ENCODE measurements at regions not wholly inside any gene's neighbourhood (a gene's known extent, or its start where the extent isn't known, plus 50 kb on each side); places are given as distances from the start of the nearest gene placed in this dataset.

- WGBS, 2 donors (ENCODE audit: low coverage in 1 of 2): 39 to 43% methylated on average over 4 of the region's 4 CpGs
- H3K9me3 ChIP-seq: no peaks in the 10 kb centered on the region
- H3K36me3 ChIP-seq: no peaks in the 10 kb centered on the region
- no peaks in the 10 kb centered on the region for H3K4me1 ChIP-seq
- no peaks in the 10 kb centered on the region for H3K27me3 ChIP-seq
- no peak for ATAC-seq
- TF ChIP-seq, protein P1, sequence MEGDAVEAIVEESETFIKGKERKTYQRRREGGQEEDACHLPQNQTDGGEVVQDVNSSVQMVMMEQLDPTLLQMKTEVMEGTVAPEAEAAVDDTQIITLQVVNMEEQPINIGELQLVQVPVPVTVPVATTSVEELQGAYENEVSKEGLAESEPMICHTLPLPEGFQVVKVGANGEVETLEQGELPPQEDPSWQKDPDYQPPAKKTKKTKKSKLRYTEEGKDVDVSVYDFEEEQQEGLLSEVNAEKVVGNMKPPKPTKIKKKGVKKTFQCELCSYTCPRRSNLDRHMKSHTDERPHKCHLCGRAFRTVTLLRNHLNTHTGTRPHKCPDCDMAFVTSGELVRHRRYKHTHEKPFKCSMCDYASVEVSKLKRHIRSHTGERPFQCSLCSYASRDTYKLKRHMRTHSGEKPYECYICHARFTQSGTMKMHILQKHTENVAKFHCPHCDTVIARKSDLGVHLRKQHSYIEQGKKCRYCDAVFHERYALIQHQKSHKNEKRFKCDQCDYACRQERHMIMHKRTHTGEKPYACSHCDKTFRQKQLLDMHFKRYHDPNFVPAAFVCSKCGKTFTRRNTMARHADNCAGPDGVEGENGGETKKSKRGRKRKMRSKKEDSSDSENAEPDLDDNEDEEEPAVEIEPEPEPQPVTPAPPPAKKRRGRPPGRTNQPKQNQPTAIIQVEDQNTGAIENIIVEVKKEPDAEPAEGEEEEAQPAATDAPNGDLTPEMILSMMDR (IDR thresholded peaks at IDR 0.05): no peak
- TF ChIP-seq POLR2A (IDR thresholded peaks at IDR 0.05): no peak
- no peak overlapping the region for H3K4me3 ChIP-seq
- no peak overlapping the region for H3K27ac ChIP-seq
These were observed 121.6 kb downstream of the TLR4 start for GRCh38 chr9:117825609-117826347.

DNA sequence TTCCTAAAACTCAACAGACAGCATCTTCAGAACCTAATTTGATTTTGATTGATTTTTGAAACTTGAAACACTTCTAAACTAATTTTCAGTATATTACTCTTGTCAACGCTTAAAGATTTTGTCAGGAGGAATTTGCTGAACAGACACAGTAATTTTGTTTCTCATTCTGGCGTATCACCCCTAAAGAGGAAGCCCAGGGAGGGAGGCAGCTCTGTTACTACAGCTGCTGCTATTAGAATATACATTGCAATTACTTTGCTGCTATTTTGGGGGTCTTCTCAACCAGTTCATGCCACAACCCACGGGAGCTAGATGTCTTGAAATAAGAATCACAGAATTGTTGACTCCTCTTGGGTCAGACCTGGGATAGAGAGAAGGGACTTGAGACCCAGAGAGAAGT is 122.6 kb downstream of the TLR4 start:
- TF ChIP-seq EP300 (IDR thresholded peaks at IDR 0.05) (no peak), POLR2AphosphoS5 (IDR thresholded peaks at IDR 0.05) (no peak), POLR2A (IDR thresholded peaks at IDR 0.05) (no peak)
- TF ChIP-seq, protein P1 (IDR thresholded peaks at IDR 0.05): no peak
- no peaks in the 10 kb centered on the region for H3K9me3 ChIP-seq
- no peak for ATAC-seq
- WGBS, 2 donors (ENCODE audit: low coverage in 1 of 2): 58 to 65% methylated on average over 2 to 3 of the region's 3 CpGs
- no peaks in the 10 kb centered on the region for H3K27me3 ChIP-seq
- H3K36me3 ChIP-seq: no peaks in the 10 kb centered on the region
- H3K4me1 ChIP-seq: no peaks in the 10 kb centered on the region
- H3K27ac ChIP-seq: no peak overlapping the region
- no peak overlapping the region for H3K4me3 ChIP-seq

GRCh38 chr9:117827456-117827855 is 123.3 kb downstream of the TLR4 start:
- Histone ChIP-seq H3K27ac (no peak overlapping the region), H3K4me1 (no peaks in the 10 kb centered on the region), H3K27me3 (no peaks in the 10 kb centered on the region), H3K4me3 (no peak overlapping the region), H3K9me3 (no peaks in the 10 kb centered on the region), H3K36me3 (no peaks in the 10 kb centered on the region)
- 81 to 90% methylated on average over 2 to 6 of the region's 7 CpGs for whole genome bisulfite sequencing, 2 donors (ENCODE audit: low coverage in 1 of 2)
- no peak for ATAC-seq
- no peak for TF ChIP-seq POLR2AphosphoS5 (IDR thresholded peaks at IDR 0.05)
- TF ChIP-seq, protein P1 (IDR thresholded peaks at IDR 0.05): no peak
- no peak for TF ChIP-seq POLR2A (IDR thresholded peaks at IDR 0.05)
- no peak for TF ChIP-seq EP300 (IDR thresholded peaks at IDR 0.05)

DNA sequence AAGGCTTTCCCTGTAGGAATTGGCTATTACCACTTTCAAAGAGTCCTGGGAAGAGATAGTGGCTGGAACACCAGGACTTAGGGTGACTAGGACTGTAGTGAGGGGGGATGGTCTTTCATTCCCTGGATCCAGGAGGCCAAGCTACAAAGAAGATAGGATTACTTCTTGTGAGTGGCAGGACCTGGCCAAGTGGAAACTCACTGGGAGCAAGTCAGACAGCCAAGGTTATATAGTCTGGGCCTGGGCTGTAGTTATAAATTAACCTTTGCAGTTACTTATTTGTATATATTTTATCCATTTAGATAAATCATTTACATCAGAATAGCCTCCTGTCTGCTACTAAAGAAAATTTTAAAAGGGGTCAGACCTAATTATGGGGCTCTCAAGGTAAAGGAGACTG is 124.3 kb downstream of the TLR4 start:
- Histone ChIP-seq H3K36me3 (no peaks in the 10 kb centered on the region), H3K4me3 (no peak overlapping the region), H3K27me3 (no peaks in the 10 kb centered on the region), H3K27ac (no peak overlapping the region), H3K9me3 (no peaks in the 10 kb centered on the region), H3K4me1 (no peaks in the 10 kb centered on the region)
- TF ChIP-seq, protein P1 (IDR thresholded peaks at IDR 0.05): no peak
- TF ChIP-seq EP300 (IDR thresholded peaks at IDR 0.05) (no peak), POLR2AphosphoS5 (IDR thresholded peaks at IDR 0.05) (no peak), POLR2A (IDR thresholded peaks at IDR 0.05) (no peak)
- no peak for ATAC-seq

DNA sequence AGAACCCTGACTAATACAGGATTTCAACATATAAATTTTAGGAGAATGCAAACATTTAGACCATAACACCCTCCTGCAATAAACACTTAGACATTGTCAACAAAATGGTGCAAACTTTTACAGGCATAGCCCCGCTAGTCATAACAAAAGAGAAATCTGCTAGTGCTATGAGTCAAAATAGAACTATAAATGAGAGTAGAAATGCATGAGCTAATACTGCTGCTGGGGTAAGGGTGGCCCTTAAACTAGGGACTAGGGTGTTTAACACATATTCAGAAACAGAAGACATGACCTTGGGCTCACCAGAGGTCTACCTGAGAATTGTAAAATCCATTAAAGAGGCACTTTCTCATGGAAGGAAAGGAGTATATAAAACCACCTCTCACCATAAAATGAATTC is 131.6 kb downstream of the TLR4 start:
- Histone ChIP-seq H3K4me1 (no peaks in the 10 kb centered on the region), H3K27ac (no peak overlapping the region), H3K9me3 (no peaks in the 10 kb centered on the region), H3K27me3 (no peaks in the 10 kb centered on the region), H3K4me3 (no peak overlapping the region), H3K36me3 (no peaks in the 10 kb centered on the region)
- 75 to 86% methylated on average over 1 of the region's 1 CpG for WGBS, 2 donors (ENCODE audit: low coverage in 1 of 2)
- ATAC-seq: no peak
- no peak for TF ChIP-seq POLR2AphosphoS5 (IDR thresholded peaks at IDR 0.05)
